ENCODE measurements at regions not wholly inside any gene's neighbourhood (a gene's known extent, or its start where the extent isn't known, plus 50 kb on each side); places are given as distances from the start of the nearest gene placed in this dataset.

GRCh38 chr2:234241656-234242458 is 191.4 kb downstream of the SPP2 start:
- no peak for ATAC-seq
- DNase-seq: no peak
- intact Hi-C loops (cut with micrococcal nuclease): no loop called here

DNA sequence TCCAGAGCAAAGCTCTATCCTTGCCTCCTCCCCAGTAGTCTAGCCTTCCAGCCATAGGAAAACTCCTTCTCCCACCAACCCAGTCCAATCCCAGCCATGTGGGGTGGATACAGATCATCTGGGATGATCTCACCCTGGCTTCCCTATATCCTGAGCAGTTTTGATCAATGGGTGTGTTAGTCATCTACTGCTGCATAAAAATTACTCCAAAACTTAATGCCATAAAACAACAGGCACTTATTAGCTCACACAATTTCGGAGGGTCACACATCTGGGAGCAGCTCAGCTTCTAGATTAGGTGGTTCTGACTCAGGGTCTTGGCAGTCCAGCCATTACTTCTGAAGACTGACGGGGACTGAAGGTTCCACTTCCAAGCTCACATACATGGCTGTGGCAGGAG is 190.4 kb downstream of the SPP2 start:
- DNase-seq (no peak), ATAC-seq (no peak)
- intact Hi-C loops (cut with micrococcal nuclease): no loop called here

DNA sequence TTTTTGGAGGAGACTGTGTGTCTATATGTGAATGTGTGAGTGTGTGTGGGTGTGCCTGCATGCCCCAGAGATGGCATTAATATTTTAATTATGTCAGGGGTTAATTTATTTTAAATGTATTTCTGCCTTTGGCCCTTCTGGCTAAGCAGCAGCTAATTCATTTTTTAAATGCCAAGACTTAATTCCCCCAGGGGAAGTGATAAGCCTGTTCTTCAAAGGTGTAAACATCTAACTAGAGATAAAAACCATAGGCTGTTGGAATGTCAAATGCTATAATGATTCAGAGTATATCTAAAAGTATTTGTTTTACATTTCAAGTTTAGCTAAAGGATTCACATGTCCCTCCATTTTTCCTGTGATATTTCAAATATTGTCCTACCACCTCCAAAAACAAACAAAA is 184.7 kb downstream of the SPP2 start:
- DNase-seq: no peak
- ATAC-seq: no peak
- intact Hi-C loops (cut with micrococcal nuclease): no loop called here

GRCh38 chr2:234231460-234231859 is 181.0 kb downstream of the SPP2 start:
- no peak for DNase-seq
- intact Hi-C loops (cut with micrococcal nuclease): no loop called here
- no peak for ATAC-seq

DNA sequence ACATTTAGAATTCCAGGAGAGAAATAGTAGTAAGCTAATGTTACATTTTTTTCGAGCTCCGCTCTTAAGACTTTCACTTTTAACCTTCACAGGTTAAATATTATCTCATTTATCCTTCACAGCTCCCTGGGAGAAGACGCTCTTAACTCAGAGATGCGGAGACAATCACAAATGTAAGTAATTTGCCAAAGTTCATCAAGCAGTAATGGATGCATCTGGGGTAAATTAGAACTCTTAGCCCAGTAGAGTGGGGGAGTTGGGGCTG is 168.5 kb downstream of the SPP2 start:
- DNase-seq (no peak), ATAC-seq (no peak)
- intact Hi-C loops (cut with micrococcal nuclease): no loop called here

GRCh38 chr2:234218266-234219045 is 168.0 kb downstream of the SPP2 start:
- intact Hi-C loops (cut with micrococcal nuclease): no loop called here
- ATAC-seq (no peak), DNase-seq (no peak)

- DNase-seq (peak; percentile 28), ATAC-seq (no peak)
- intact Hi-C loops (cut with micrococcal nuclease): no loop called here
Observed at GRCh38 chr2:234212534-234212933, 162.0 kb downstream of the SPP2 start.

DNA sequence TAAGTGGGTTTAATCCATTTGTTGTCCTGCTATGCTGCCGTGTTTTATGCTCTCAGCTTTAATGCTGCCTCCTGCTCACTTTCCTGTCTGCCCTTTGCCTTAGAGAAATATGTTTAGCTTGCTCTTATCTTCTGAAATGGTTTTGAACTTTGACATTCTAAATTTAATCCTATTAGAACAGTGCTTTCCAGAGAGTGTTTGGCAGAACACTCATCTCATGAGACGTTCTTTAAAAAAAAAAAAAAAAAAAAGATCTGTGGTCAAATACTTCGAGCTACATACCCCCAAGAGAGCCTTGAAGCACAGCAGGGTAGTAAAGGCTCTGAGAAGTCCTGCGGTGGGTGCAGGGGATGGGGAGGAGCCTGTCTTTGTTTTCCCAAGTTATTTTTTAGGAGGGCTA is 161.3 kb downstream of the SPP2 start:
- intact Hi-C loops (cut with micrococcal nuclease): no loop called here
- DNase-seq: no peak
- peak; percentile 57 for ATAC-seq

GRCh38 chr2:234206738-234207137 is 156.2 kb downstream of the SPP2 start:
- intact Hi-C loops (cut with micrococcal nuclease): no loop called here
- ATAC-seq (no peak), DNase-seq (no peak)

DNA sequence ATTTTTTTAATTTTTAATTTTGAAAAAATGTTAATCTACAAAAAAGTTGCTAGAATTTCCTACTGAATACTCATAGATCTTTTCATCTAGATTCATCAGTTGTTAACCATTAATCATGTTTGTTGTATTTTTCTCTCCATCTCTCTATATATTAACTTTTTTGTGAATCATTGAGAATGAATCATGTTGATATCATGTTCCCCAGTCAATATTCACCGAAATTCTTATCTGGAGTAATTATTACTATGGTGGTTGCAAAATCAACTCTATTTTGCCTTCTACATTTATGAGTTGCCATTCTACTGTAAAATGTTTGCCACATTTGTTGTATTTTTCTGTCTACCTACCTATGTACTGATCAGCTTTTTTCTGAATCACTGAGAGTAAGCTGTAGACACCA is 154.0 kb downstream of the SPP2 start:
- DNase-seq: no peak
- no peak for ATAC-seq
- intact Hi-C loops (cut with micrococcal nuclease): no loop called here

- DNase-seq (no peak), ATAC-seq (peak; percentile 57)
- intact Hi-C loops (cut with micrococcal nuclease): no loop called here
Observed at GRCh38 chr2:234203135-234203984, 152.9 kb downstream of the SPP2 start.

- ATAC-seq (no peak), DNase-seq (no peak)
- intact Hi-C loops (cut with micrococcal nuclease): no loop called here
Observed at GRCh38 chr2:234202601-234203000, 152.1 kb downstream of the SPP2 start.

- intact Hi-C loops (cut with micrococcal nuclease): no loop called here
- no peak for DNase-seq
- no peak for ATAC-seq
Observed at GRCh38 chr2:234199996-234200395, 149.5 kb downstream of the SPP2 start.

- no peak for DNase-seq
- intact Hi-C loops (cut with micrococcal nuclease): no loop called here
- ATAC-seq: no peak
Observed at GRCh38 chr2:234198976-234199375, 148.5 kb downstream of the SPP2 start.

GRCh38 chr2:234195516-234195915 is 145.0 kb downstream of the SPP2 start:
- intact Hi-C loops (cut with micrococcal nuclease): no loop called here
- ATAC-seq (no peak), DNase-seq (no peak)

- DNase-seq (no peak), ATAC-seq (no peak)
- intact Hi-C loops (cut with micrococcal nuclease): no loop called here
Observed at GRCh38 chr2:234193977-234194563, 143.6 kb downstream of the SPP2 start.

DNA sequence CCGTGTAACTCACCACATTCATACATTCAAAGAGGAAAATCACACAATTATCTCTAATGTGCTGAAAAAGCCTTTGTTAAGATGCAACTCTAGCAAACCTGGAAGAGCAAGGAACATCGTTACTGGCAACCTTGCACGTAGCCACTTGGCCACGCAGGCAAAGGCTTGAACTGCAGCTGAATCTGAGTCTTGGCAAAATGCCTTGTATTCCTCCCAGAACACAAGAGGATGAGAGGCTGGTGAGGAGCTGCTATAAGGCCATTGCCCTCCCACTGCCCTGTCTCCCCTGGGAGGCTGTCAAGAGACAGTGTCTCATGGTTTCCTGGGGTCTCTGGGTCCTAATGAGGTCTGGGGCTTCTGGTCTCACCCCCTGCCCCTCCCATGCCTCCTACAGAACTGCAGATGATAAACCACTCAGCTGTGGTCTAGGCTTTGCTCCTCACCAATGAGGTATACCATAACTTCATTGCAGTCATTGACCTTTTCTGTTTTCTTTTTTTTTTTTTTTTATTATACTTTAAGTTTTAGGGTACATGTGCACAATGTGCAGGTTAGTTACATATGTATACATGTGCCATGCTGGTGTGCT is 141.4 kb downstream of the SPP2 start:
- no peak for DNase-seq
- intact Hi-C loops (cut with micrococcal nuclease): no loop called here
- no peak for ATAC-seq

DNA sequence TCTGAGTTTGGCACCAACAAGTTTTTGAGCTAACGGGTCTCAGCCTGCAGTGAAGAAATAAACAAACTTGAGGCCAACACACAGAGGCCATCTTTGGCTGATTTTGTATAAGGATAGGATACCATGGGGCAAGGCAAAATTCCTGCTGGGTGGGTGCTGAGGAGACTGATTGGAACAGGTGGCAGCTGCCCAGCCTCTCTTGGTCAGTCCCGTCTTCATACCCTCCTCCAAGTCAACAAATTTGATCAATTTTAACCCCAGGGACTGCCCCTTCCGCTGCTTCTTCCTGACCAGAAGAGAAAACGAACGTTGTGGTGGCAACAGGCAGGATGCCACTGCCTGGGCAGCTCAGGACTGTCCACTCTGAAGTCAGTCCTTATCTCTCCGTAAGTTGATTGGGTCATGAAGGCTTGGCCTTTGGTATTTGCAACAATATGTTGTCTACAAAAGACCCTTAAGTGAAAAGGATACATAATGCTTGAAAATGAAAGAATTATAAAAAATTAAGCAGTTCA is 139.3 kb downstream of the SPP2 start:
- intact Hi-C loops (cut with micrococcal nuclease): no loop called here
- ATAC-seq: no peak
- no peak for DNase-seq

DNA sequence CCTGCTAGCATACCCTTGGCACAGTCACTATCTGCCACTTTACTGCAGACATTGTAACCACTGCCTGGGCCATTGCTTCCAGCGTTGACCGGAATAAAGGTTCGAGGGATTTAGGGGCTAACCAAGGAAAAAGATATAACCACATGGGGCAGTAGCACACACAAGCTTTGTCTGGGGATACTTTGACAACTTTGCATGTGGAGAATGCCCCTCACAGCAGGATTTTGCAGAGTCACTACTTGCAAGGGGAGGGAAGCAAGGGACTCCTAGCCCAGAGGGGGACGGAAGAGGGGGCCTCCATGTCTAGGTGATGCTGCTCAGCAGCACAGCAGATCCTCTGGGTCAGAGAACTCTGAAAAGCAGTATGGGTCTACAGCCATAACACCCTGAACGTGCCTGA is 138.7 kb downstream of the SPP2 start:
- intact Hi-C loops (cut with micrococcal nuclease): no loop called here
- no peak for DNase-seq
- no peak for ATAC-seq

Measured in left ventricle myocardium superior (tissue), 1 donor.